Stimulated activated CD8-positive, alpha-beta memory T cell treated with anti-CD3 and anti-CD28 coated beads, Interleukin-15, amount 100 ng/mL, for 48 hours (primary cell): ENCODE measurements at regions not wholly inside any gene's neighbourhood (a gene's known extent, or its start where the extent isn't known, plus 50 kb on each side); places are given as distances from the start of the nearest gene placed in this dataset.

Source experiments
- DNase-seq, 2 donors: peaks; one replicate each; pipeline ENCODE4 v3.0.0-alpha.2; 2020; ENCODE audit warnings: low read depth in 2 of 2

DNA sequence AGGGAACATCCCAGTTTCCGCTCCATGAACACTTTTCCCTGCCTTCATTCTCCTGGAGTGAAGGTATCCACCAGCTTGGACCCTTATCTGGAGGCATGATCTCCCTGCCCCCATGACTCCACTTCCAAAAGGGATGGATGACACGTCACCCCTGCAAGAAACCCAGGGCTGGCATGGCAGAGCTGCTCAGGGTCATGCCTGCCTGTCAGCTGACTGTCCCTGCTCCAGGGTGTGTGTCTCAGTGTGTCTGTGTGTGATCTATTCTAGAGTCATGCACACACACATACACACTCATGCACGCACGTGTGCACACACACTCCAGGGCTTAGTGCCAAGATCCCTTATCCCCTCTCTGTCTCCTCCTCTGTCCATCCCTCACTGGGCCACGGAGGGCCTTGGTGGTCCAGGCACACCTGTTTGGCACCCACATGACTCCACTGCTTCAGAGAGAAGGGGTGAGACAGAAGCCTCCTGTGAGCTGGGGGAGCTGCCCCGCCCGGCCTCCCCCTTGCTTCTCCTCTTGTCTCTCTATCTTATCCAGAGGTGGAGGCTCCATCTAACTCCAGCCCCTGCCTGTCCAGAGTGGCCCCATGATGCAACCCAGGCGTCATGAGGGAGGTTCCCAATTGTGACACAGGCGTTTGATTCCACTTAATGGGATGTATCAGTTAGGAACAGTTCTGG, 290.9 kb downstream of the CDC5L start:
- no peak for DNase-seq

GRCh38 chr6:44679438-44680201, 292.1 kb downstream of the CDC5L start:
- no peak for DNase-seq

- DNase-seq: no peak
These were observed 292.8 kb downstream of the CDC5L start for GRCh38 chr6:44680202-44680720.

DNA sequence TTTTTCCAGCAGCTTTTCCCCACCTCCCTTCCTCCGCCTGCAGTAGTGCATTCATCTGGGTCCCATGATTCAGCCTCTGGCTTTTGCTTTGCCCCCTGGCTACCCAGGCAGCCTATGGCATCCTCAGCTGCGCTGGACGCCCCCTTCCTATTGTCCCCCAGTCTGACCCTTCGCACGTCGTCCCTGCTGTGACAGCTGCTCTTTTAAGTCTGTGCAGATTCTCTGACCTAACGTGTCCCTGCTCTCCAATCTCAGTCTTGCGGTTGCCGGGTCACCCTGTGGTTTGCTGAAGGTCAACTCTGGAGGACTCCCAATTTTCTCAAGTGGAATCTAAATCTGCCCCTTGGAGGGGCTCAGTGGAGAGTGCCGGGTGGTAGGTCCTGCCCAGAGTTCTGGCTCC, 294.3 kb downstream of the CDC5L start:
- no peak for DNase-seq

GRCh38 chr6:44682280-44682679, 294.8 kb downstream of the CDC5L start:
- no peak for DNase-seq

- no peak for DNase-seq
These were observed 295.7 kb downstream of the CDC5L start for GRCh38 chr6:44682987-44683779.

GRCh38 chr6:44685213-44685612, 297.7 kb downstream of the CDC5L start:
- no peak for DNase-seq

DNA sequence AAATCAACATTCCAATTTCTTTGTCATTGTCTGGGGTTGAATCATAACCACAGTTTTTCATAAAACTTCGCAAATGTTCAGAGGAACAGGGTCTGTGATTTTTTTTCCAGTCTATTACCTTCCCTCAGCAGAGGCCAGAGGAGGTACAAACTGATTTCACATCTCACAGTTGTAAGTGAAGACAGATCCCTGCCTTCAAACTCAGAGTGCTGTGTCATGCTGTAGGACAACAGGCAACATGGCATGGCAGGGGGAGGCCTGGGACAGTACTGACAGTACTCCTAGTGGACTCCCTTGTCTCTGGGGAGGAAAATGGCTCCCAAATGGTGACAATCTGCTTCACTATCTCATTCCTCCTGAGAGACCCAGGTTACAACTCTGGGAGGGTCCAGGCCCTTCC, 308.6 kb downstream of the CDC5L start:
- no peak for DNase-seq

DNA sequence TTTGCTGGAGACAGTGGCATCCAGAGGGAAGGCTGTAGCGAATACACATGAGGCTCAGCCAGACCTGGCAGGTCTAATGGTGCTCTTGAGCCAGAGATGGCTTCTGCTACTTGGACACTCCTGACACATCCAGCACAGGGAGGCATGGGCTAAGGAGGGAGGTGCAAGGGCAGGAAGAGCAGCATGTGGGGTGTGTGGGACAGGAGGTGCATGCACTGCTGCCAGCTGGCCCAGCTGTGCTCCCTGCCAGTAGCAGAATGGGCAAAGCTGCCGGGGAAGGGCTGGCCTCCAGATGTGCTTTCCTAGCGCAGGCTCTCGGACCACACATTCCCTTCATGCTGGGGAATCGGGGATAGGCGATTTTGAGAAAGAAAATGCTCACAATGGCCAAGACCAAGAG, 309.2 kb downstream of the CDC5L start:
- DNase-seq: no peak

DNA sequence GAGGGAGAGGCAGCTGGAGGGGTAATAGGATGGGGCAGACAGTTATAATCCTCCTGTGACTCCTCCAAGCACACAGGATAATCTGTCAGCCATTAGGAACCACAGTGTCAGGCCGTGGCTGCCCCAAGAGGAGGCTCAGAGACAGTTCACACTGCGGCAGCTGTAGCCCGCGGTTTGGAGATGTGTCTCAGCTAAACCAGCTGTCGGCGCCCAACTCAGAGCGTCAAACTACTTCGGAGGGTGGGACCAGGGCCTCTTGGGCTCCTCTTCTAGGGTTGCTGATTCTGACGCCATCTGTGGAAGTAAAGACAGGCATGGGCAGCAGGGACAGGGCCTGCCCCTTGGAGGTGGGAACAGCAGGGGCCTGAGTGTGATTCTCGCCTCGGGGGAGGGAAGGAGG, 309.8 kb downstream of the CDC5L start:
- DNase-seq: no peak

DNA sequence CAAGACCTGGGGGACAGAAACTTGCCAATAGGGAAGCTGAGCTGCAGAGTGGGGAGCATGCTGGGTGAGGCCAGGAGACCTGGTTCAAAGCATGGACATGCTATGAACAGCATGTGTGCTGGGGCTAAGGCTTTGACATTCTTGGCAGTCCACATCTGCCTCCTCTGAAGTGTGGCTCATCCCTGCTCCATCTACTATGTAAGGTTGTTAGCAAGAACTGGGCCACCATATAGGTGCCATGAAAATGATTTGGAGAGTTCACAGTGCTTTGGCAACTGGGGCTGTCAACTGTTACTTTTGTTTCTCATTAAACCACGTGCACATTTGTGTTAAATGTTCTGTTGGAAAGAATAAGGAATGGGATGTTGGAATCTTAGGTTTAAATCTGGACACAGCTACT, 311.1 kb downstream of the CDC5L start:
- DNase-seq: no peak

- DNase-seq: no peak
These were observed 311.6 kb downstream of the CDC5L start for GRCh38 chr6:44699082-44699481.

- no peak for DNase-seq
These were observed 312.3 kb downstream of the CDC5L start for GRCh38 chr6:44699851-44700250.

GRCh38 chr6:44700422-44700821, 312.9 kb downstream of the CDC5L start:
- DNase-seq: no peak

GRCh38 chr6:44701038-44701636, 313.6 kb downstream of the CDC5L start:
- no peak for DNase-seq

DNA sequence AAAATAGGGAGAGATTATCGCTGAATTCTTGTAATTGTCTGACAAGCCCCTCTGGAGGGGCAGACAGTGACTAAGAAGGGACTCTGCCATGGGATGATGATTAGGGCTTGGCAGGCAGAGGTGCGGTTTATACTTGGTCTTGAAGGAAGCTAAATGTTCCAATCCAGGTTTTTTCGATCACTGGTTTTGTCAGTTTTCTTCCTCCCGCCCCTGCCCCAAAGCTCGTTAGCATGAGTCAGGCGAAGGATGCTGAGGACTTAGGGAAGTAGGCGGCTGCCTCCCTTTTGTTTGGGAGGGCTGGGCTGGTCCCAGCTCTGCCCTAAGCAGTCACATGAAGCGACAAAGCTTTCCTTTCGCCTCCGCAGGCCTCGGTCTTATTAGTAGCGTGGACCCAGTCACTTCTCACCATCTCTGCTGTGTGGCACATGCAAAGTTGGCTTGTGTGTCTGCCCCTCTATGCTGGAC, 314.2 kb downstream of the CDC5L start:
- DNase-seq: no peak

DNA sequence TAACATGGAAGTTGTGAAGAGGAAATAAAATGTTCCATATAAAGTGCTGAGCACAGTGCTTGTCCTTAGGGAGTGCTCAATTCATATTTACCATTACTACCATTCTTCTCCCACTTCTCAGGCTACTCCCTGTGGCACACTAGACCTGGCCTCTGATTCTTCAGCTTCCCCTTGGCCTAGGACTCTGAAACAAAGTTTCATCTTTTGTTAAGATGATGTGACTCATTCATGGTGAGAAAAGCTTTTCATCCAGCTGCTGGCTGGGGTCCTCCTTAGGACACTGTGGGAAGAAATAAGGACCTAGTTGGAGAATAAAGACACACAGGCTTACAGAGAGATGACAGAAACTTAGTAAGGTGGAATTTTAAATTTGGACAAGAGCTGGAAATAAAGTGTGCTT, 314.8 kb downstream of the CDC5L start:
- no peak for DNase-seq

DNA sequence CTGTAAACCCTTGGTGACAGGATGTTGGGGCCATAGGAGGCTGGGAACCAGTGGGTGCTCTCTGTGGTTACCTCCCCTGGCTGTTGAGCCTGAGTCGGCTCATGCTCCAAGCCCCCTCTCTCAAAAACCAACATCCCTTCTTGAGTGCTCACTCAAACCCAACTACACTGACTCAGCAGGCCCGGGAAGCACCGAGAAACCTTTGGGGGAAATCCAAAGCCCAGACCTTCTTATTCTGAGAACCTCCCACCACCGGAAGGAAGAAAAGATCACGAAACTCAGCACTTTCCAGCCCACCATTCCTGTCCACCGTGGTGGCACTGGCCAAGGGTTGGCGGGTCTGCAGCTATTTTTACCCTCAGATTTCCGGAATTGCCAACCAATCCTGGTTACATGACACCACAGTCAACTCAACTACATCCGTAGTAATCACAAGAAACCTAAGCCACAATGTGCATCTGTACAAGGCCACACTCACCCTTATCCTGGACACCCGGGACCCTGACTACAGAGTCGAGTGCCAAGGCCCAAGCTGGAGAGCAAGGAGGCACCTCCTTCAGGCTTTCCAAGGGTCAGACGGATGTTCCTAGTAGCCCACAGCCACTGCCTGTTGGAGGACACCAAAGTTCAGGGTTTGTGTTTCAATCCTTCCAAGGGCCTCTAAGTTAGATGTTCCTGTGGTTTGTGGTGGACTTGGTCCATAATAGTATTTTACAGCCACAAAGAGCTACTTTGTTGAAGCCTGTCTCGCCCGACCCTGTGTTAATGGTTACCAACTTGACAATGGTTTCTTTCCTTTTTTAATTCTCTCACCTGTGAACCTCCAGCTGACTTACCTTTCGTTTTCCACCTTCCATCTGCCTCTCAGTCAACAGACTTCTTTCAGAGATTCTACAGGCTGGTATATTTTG, 317.0 kb downstream of the CDC5L start:
- DNase-seq: peak; percentile 48 to 51

- no peak for DNase-seq
These were observed 318.1 kb downstream of the CDC5L start for GRCh38 chr6:44705596-44705995.

DNA sequence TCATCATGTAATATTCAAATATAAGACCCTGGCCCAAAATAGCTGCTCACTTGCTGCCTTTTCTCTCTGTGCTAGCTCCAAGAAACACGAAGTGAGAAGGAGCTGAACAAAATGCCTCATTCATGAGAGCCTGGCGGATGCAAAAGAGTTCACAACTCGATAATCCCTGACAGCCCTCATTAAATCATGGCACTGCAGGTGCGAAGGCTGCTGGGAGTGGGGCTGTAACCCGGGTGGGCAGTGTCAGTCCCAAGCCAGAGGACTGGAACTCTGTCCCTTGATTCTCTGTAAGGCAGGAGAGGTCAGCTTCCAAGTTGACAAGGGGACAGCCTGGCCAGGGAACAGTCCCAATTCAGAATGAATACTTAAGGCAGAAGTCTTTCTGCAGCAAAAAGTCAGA, 318.5 kb downstream of the CDC5L start:
- DNase-seq: no peak

- DNase-seq: no peak
These were observed 320.7 kb downstream of the CDC5L start for GRCh38 chr6:44708208-44708607.
